Hepatocyte (in vitro differentiated cells): ENCODE measurements at regions not wholly inside any gene's neighbourhood (a gene's known extent, or its start where the extent isn't known, plus 50 kb on each side); places are given as distances from the start of the nearest gene placed in this dataset.

ENCODE experiments used
- CTCF ChIP-seq: fragments of 200-600 bp; sonication (generic); IDR thresholded peaks from 2 replicates; pipeline ENCODE4 v1.5.1; 2016; ENCODE audit warnings: antibody characterized with exemption, mild to moderate bottlenecking; ENCODE audit not compliant: poor library complexity
- EZH2 ChIP-seq: fragments of 200-600 bp; sonication (generic); IDR thresholded peaks from 2 replicates; pipeline ENCODE4 v1.6.1; 2016; ENCODE audit warnings: antibody characterized with exemption, mild to moderate bottlenecking, borderline replicate concordance
- EZH2phosphoT487 ChIP-seq: fragments of 200-600 bp; sonication (generic); IDR thresholded peaks from one replicate; pipeline ENCODE4 v1.6.1; 2018; ENCODE audit warnings: antibody characterized with exemption, mild to moderate bottlenecking, low read depth, moderate library complexity; ENCODE audit not compliant: unreplicated experiment, severe bottlenecking

- no peak for TF ChIP-seq CTCF
- TF ChIP-seq EZH2phosphoT487, result no peak
- no peak for TF ChIP-seq EZH2
These were observed 181.1 kb downstream of the UTP18 start for GRCh38 chr17:51441431-51441830.
